Loucy (cell line): ENCODE measurements at regions not wholly inside any gene's neighbourhood (a gene's known extent, or its start where the extent isn't known, plus 50 kb on each side); places are given as distances from the start of the nearest gene placed in this dataset.

Experiments
- H2AFZ ChIP-seq: fragments of 200-600 bp; sonication (generic); 2 replicates; pipeline ENCODE4 v1.6.0; 2016; ENCODE audit warnings: antibody characterized with exemption, mild to moderate bottlenecking, low read length, moderate library complexity
- H3F3A ChIP-seq: fragments of 200-600 bp; 2 replicates; pipeline ENCODE4 v1.6.0; 2016; ENCODE audit warnings: antibody characterized with exemption, low read depth, mild to moderate bottlenecking
- H3K27me3 ChIP-seq: fragments of 200-600 bp; sonication (generic); 2 replicates; pipeline ENCODE4 v1.6.1; 2014; ENCODE audit warnings: low read length, mild to moderate bottlenecking; ENCODE audit not compliant: insufficient read depth, poor library complexity, severe bottlenecking
- H3K36me3 ChIP-seq: fragments of 200-600 bp; sonication (generic); 2 replicates; pipeline ENCODE4 v1.6.1; 2016; ENCODE audit warnings: low read length; ENCODE audit not compliant: insufficient read depth
- H3K4me1 ChIP-seq: fragments of 200-600 bp; sonication (generic); 2 replicates; pipeline ENCODE4 v1.5.1; 2014; ENCODE audit warnings: low read length, mild to moderate bottlenecking; ENCODE audit not compliant: insufficient read depth, poor library complexity, severe bottlenecking
- H3K4me2 ChIP-seq: fragments of 200-600 bp; sonication (generic); 2 replicates; pipeline ENCODE4 v1.6.0; 2014; ENCODE audit warnings: antibody characterized with exemption, low read length, low read depth, mild to moderate bottlenecking; ENCODE audit not compliant: poor library complexity, severe bottlenecking
- H3K4me3 ChIP-seq: fragments of 200-600 bp; sonication (generic); 2 replicates; pipeline ENCODE4 v1.5.1; 2014; ENCODE audit warnings: low read length, mild to moderate bottlenecking, mixed read lengths; ENCODE audit not compliant: poor library complexity, severe bottlenecking
- H3K79me2 ChIP-seq: fragments of 200-600 bp; sonication (generic); 2 replicates; pipeline ENCODE4 v1.6.1; 2014; ENCODE audit warnings: low read length; ENCODE audit not compliant: insufficient read depth
- H3K9ac ChIP-seq: fragments of 200-600 bp; sonication (generic); 2 replicates; pipeline ENCODE4 v1.6.0; 2014; ENCODE audit warnings: mild to moderate bottlenecking, low read depth, low read length, moderate library complexity; ENCODE audit not compliant: poor library complexity, severe bottlenecking
- H3K9me2 ChIP-seq: fragments of 200-600 bp; sonication (generic); replicated peaks from 2 replicates; pipeline ENCODE4 v1.6.1; 2016; ENCODE audit warnings: low read depth, low read length, mixed read lengths
- H3K9me3 ChIP-seq: fragments of 200-600 bp; sonication (generic); 2 replicates; pipeline ENCODE4 v1.6.1; 2014; ENCODE audit warnings: mild to moderate bottlenecking, antibody characterized with exemption, low read length, low read depth; ENCODE audit not compliant: insufficient read depth
- H4K20me1 ChIP-seq: fragments of 200-600 bp; sonication (generic); 2 replicates; pipeline ENCODE4 v1.6.0; 2014; ENCODE audit warnings: antibody characterized with exemption, low read length, mild to moderate bottlenecking; ENCODE audit not compliant: insufficient read depth, poor library complexity, severe bottlenecking
- CTCF ChIP-seq: fragments of 200-600 bp; sonication (generic); conservative IDR thresholded peaks from 2 replicates; pipeline ENCODE4 v1.5.1; 2014; ENCODE audit warnings: mild to moderate bottlenecking, antibody characterized with exemption, low read length
- EZH2phosphoT487 ChIP-seq: fragments of 200-600 bp; IDR thresholded peaks from 2 replicates; pipeline ENCODE4 v1.6.1; 2018; ENCODE audit warnings: antibody characterized with exemption, mild to moderate bottlenecking, moderate library complexity, borderline replicate concordance

GRCh38 chr1:201756406-201756805, 72.6 kb upstream of the IPO9 start:
- H3K27me3 ChIP-seq, result no peaks in the 10 kb centered on the region
- no peaks in the 10 kb centered on the region for H3K9me2 ChIP-seq
- H3K4me1 ChIP-seq, result peaks cover 3% of the 10 kb centered on the region
- H3K9me3 ChIP-seq, result no peaks in the 10 kb centered on the region
- no peak overlapping the region for H3K9ac ChIP-seq
- no peaks in the 10 kb centered on the region for H3F3A ChIP-seq
- no peaks in the 10 kb centered on the region for H3K36me3 ChIP-seq
- TF ChIP-seq EZH2phosphoT487 (no peak), CTCF (no peak)
- no peaks in the 10 kb centered on the region for H4K20me1 ChIP-seq
- no peak overlapping the region for H3K4me2 ChIP-seq
- H3K79me2 ChIP-seq, result no peaks in the 10 kb centered on the region
- no peak overlapping the region for H3K4me3 ChIP-seq
- no peak overlapping the region for H2AFZ ChIP-seq

DNA sequence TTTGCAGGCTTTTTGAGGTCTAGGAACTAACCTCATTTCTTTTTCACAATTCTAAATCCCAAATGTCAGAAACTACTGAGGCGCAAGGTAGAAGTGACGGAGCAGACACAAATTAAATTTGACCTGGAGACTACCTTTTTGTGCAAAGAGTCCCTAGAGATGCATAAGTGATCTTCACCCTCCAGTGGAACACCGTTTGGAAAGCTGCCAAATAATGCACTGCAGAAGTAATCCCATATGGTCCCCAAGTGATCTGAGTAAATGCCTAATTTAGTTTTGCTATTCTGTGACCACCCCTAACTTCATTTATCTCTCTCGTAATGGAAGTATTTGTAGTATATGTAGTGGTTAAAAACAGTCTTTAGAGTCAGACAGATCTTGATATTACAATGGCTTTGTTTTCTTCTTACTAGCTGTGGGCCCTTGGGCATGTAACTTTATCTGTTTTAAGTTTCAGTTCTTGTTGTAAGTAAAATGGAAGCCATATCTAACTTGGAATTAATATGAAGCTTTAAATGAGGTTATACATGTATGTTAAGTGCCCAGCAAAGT, 70.4 kb upstream of the IPO9 start:
- Histone ChIP-seq H3F3A (no peaks in the 10 kb centered on the region), H3K36me3 (no peaks in the 10 kb centered on the region), H2AFZ (no peak overlapping the region), H4K20me1 (no peaks in the 10 kb centered on the region), H3K79me2 (no peaks in the 10 kb centered on the region), H3K9ac (no peak overlapping the region), H3K9me3 (no peaks in the 10 kb centered on the region), H3K27me3 (no peaks in the 10 kb centered on the region), H3K4me3 (no peak overlapping the region), H3K9me2 (no peaks in the 10 kb centered on the region), H3K4me1 (peaks cover 3% of the 10 kb centered on the region), H3K4me2 (no peak overlapping the region)
- no peak for TF ChIP-seq CTCF

DNA sequence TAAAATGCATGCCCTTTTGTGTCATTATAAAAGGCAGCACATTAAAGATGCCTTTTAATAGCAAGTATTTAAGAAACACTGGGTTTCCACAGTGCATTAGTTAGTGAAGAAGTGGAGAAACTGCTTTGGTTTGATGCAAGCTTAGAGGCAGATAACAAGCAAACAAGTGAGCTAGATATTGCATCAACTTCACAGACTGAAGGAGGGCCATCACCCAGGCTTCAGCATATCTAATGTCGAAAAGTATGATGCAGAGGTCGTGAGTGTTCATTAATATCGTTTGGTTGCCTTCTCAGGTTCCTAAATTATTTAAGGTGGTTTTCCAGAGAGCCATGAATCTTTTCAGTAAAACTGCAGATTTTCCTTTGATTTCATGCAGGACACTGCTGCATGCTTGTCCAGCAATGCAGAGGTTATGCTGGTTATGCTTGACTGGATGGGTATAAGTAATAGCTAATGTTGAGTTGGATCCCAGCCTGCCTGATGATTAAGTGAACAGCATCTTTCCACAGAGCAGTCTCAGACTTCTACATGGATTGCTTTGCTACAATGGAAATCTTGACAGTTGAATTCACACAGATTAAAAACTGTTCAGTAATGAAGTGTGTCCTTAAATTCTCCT, 69.7 kb upstream of the IPO9 start:
- H3K9me2 ChIP-seq, result no peaks in the 10 kb centered on the region
- H3F3A ChIP-seq, result no peaks in the 10 kb centered on the region
- no peak for TF ChIP-seq EZH2phosphoT487
- TF ChIP-seq CTCF, result no peak
- no peaks in the 10 kb centered on the region for H3K27me3 ChIP-seq
- no peaks in the 10 kb centered on the region for H4K20me1 ChIP-seq
- no peak overlapping the region for H3K9ac ChIP-seq
- H2AFZ ChIP-seq, result no peak overlapping the region
- no peaks in the 10 kb centered on the region for H3K36me3 ChIP-seq
- H3K4me3 ChIP-seq, result no peak overlapping the region
- H3K79me2 ChIP-seq, result no peaks in the 10 kb centered on the region
- H3K9me3 ChIP-seq, result no peaks in the 10 kb centered on the region
- H3K4me1 ChIP-seq, result peaks cover 3% of the 10 kb centered on the region
- H3K4me2 ChIP-seq, result no peak overlapping the region
